ENCODE measurements at regions not wholly inside any gene's neighbourhood (a gene's known extent, or its start where the extent isn't known, plus 50 kb on each side); places are given as distances from the start of the nearest gene placed in this dataset.

GRCh38 chr13:82248762-82249161 is 1633.5 kb downstream of the SLITRK1 start:
- ChIA-PET CTCF (no interaction called here), POLR2A (no interaction called here)
- no peak for DNase-seq (ENCODE audit: low read depth, low spot score)
- no peak overlapping the region for H3K4me3 ChIP-seq (ENCODE audit: low read depth, low read length)
- TF ChIP-seq, protein P1, sequence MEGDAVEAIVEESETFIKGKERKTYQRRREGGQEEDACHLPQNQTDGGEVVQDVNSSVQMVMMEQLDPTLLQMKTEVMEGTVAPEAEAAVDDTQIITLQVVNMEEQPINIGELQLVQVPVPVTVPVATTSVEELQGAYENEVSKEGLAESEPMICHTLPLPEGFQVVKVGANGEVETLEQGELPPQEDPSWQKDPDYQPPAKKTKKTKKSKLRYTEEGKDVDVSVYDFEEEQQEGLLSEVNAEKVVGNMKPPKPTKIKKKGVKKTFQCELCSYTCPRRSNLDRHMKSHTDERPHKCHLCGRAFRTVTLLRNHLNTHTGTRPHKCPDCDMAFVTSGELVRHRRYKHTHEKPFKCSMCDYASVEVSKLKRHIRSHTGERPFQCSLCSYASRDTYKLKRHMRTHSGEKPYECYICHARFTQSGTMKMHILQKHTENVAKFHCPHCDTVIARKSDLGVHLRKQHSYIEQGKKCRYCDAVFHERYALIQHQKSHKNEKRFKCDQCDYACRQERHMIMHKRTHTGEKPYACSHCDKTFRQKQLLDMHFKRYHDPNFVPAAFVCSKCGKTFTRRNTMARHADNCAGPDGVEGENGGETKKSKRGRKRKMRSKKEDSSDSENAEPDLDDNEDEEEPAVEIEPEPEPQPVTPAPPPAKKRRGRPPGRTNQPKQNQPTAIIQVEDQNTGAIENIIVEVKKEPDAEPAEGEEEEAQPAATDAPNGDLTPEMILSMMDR (IDR thresholded peaks at IDR 0.05; ENCODE audit: insufficient read depth, low read length, missing control alignments), result no peak

DNA sequence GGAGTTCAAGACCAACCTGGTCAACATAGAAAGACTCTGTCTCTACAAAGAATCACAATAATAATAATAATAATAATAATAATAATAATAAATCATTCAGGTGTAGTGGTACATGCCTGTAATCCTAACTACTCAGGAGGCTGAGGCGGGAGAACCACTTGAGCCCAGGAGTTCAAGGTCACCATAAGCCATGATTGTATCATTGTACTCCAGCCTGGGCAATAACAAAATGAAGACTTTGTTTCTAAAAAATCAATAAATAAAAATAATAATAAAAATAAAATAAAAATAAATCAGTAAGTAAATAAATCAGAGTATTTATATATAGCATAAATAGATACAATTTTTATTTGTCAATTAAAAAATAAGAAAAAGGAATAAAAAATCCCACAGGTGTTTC is 1636.4 kb downstream of the SLITRK1 start:
- ChIA-PET CTCF (no interaction called here), POLR2A (no interaction called here)
- TF ChIP-seq, protein P1 (IDR thresholded peaks at IDR 0.05; ENCODE audit: insufficient read depth, low read length, missing control alignments), result no peak
- no peak for DNase-seq (ENCODE audit: low read depth, low spot score)
- no peak overlapping the region for H3K4me3 ChIP-seq (ENCODE audit: low read depth, low read length)

DNA sequence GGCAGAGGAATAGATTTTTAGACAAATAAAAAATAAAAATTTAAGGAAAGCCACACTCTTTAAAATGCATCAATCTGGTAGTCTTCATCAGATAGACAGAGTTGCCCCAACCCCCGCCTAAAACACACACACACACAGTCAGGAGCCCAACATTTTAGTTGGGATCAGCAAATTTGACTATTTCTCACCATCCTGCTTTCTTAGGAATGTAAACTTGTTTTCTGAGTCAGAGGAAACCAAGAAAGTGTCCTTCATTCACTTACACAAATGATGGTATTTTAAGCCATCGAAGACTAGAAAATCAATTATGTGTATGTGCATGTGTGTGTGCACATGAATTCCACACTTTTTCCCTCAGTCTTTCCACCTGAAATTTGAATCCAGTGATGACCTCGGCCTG is 1657.5 kb downstream of the SLITRK1 start:
- no peak overlapping the region for H3K4me3 ChIP-seq (ENCODE audit: low read depth, low read length)
- no peak for DNase-seq (ENCODE audit: low read depth, low spot score)
- POLR2A ChIA-PET, result no interaction called here
- TF ChIP-seq, protein P1 (IDR thresholded peaks at IDR 0.05; ENCODE audit: insufficient read depth, low read length, missing control alignments), result no peak
- CTCF ChIA-PET, result no interaction called here

DNA sequence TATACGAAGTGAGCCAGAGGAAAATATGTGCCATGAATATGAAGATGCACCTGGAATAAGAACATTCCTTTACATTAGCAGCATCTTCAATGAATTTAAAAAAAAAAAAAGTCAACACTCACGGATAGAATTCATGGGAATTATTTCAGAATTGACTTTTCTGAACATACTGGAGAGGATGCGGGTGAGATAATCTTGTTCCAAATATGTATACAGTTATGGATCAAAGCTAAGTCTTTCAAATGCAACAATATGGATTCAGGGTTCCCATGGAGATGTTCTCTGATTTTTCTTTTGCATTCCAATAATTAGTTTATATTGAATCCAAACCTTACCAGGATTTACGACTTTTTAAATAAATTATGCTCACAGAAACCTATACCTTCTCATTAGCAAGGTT is 1660.7 kb downstream of the SLITRK1 start:
- DNase-seq (ENCODE audit: low read depth, low spot score), result no peak
- H3K4me3 ChIP-seq (ENCODE audit: low read depth, low read length), result no peak overlapping the region
- ChIA-PET CTCF (no interaction called here), POLR2A (no interaction called here)
- TF ChIP-seq, protein P1 (IDR thresholded peaks at IDR 0.05; ENCODE audit: insufficient read depth, low read length, missing control alignments), result no peak

- CTCF ChIA-PET, result no interaction called here
- DNase-seq (ENCODE audit: low read depth, low spot score), result no peak
- TF ChIP-seq, protein P1 (IDR thresholded peaks at IDR 0.05; ENCODE audit: insufficient read depth, low read length, missing control alignments), result no peak
- POLR2A ChIA-PET, result no interaction called here
- H3K4me3 ChIP-seq (ENCODE audit: low read depth, low read length), result no peak overlapping the region
Measured at GRCh38 chr13:82220641-82221040, 1661.6 kb downstream of the SLITRK1 start.

- TF ChIP-seq, protein P1 (IDR thresholded peaks at IDR 0.05; ENCODE audit: insufficient read depth, low read length, missing control alignments), result no peak
- no peak for DNase-seq (ENCODE audit: low read depth, low spot score)
Measured at GRCh38 chr13:82216165-82216564, 1666.1 kb downstream of the SLITRK1 start.

More at GRCh38 chr13:82216165-82216564, 1666.1 kb downstream of the SLITRK1 start:
- POLR2A ChIA-PET, result no interaction called here
- CTCF ChIA-PET, result no interaction called here
- no peak overlapping the region for H3K4me3 ChIP-seq (ENCODE audit: low read depth, low read length)
